NOMO-1 treated with DMSO at 0.1 percent for 48 hours (cell line): ENCODE measurements at regions not wholly inside any gene's neighbourhood (a gene's known extent, or its start where the extent isn't known, plus 50 kb on each side); places are given as distances from the start of the nearest gene placed in this dataset.
"Not testable (repeated sequence)": the region's sequence is repeated elsewhere in the genome, so short reads cannot be mapped to it uniquely, and the experiment has no call there.

Source experiments
- DNase-seq: peaks from one replicate; lab custom pipeline; 2025; ENCODE audit not compliant: unreplicated experiment; lab: John Stamatoyannopoulos, UW

DNA sequence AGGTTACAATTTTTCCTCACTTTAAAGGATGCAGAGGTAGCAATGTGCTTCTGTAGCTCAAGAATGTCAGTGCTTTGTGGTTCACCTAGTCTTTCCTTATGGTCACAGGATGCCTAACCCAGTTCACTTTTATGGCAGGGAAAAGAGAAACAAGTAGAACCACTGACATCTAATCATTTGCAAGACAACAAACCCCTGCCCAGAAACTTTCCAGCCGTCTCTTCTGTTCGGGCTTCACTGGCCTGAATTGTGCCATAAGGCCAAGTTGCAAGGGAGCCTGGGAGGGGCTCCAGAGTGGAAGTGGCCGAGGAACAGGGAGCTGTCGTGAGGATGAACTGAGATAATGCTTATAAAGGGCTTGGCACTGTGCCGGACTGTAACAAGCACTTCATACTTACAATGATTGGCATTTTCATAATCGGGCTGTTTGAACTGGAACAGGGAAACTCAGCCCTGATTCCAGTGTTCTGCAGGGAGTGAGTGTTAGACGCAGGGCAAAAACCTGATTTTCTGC is 212.6 kb downstream of the BCAS1 start:
- no peak for DNase-seq

GRCh38 chr20:53856300-53857295 is 213.8 kb downstream of the BCAS1 start:
- no peak for DNase-seq

DNA sequence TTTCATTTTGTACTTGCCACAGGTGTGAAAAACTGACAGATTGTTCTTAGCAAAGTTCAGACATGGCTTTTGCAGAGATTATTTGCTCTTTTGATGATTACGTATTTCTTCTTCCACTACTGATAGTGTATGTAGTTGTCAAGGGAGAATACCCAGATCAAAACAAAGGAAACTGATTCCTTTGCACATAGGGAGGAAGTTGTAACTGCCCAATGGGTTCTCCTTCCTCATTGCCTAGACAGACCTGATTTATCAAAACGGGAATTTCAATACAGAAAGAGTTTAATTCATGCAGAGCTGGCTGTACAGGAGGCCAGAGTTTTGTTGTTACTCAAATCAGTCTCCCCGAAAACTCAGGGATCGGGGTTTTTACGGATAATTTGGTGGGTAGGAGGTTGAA is 214.7 kb downstream of the BCAS1 start:
- DNase-seq = peak; percentile 11

- not testable (repeated sequence) for DNase-seq
Observed at GRCh38 chr20:53854609-53854926, 215.8 kb downstream of the BCAS1 start.

GRCh38 chr20:53853111-53853713 is 217.2 kb downstream of the BCAS1 start:
- DNase-seq = no peak

GRCh38 chr20:53852691-53853090 is 217.7 kb downstream of the BCAS1 start:
- no peak for DNase-seq

GRCh38 chr20:53852014-53852413 is 218.4 kb downstream of the BCAS1 start:
- DNase-seq = no peak

DNA sequence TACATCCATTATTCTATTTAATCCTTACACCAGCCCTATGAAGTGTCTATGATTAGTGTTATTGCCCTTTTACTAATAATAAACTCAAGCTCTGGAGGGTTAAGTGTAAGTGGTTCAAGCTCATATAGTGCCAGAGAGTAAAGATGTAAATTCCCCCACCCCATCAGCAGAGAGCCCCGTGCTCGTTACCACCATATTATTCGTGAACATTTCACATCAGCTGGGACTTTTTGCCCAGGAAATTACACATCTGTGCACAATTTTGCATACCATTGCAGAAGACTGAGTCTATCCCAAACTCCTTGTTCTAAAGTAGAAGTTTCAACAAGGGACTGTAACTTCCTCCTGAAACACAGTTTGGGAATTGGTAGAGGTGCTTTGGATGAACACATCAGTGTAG is 220.1 kb downstream of the BCAS1 start:
- no peak for DNase-seq

DNA sequence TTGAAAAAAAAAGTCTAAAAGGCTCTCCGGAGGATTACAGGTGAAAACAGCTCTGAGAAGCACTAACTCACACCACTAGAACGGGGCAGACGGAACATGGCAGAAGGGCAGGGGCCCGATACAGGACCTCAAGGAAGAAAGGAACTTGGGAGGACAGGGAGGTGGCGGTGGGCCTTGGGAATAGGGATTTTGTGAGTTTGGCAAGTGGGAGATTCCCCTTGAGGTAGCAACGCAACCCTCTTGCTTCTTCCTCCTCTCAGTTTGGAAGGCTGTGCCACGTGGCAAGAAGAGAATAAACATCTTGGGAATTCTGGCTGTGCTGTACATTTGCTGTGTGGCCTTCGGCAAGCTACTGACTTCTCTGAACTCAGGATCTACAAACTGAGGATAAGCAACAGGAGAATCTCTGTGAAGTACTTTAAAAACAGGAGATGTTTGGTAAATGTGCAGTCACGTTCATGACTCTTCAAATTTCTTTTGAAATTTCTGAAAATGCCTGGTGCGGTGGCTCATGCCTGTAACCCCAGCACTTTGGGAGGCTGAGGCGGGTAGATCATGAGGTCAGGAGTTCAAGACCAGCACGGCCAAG is 220.8 kb downstream of the BCAS1 start:
- no peak for DNase-seq

- DNase-seq = no peak
Observed at GRCh38 chr20:53848304-53848703, 222.1 kb downstream of the BCAS1 start.

DNA sequence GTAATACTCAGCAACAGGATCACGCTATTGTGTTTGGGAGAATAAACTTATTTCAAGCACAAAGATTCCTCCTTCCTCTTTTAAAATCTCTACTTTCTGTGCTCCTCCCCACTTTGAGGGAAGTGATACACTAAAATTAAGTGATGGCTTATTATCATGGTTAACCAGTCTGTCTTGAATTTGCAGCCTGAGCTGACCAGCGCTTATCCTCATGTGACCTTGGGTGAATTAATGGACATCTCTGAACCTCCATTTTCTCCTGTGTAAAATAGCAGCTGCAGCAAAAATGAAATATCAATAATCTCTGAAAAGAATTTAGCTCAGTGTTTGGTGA is 222.6 kb downstream of the BCAS1 start:
- DNase-seq = peak; percentile 89

DNA sequence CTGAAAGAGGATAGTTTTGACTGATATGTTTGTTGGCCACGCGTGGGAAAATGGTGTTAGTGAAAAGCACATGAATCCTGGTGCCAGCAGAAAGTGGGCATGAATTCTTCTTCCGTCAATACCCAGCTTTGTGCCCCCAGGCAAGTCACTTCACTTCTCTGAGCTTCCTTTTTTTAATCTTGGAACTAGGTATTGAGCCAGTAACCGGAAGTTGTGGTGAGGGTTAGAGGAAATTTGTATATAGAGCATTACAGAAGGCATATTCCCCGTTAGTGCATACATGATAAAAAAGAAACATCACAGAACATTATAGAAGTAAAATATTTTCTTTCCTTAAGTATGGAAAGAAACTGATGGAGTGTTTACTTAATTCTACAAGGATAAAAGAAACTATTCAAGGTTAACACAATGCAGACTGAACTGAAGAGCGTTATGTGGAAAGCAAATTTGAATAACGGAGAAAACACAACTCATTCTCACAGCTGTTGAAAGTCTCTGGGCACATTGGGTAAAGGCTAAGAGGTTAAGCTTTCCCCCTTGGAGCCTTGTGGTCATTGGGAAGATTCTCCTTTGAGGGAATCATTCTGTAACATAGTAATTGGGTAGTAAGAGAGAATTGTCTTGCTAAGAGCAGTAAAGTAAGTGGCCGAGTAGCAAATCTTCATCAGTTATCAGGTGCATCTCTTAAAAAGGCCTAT is 223.1 kb downstream of the BCAS1 start:
- peak; percentile 84 for DNase-seq

DNA sequence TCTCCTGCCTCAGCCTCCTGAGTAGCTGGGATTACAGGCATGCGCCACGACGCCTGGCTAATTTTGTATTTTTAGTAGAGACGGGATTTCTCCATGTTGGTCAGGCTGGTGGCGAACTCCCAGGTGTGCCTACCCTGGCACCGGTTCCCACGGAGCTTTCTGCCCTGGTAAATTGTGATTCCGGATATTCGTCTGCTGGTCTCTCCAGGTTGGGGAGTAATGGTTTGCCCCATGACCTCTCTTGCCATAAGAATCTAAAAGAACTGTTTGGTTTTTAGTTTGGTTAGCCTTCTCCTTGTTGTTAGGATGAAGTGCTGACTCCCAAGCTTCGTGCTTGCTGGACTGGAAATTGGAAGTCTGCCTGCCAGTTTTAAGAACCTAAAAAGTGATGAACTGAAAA is 223.8 kb downstream of the BCAS1 start:
- DNase-seq = no peak

GRCh38 chr20:53845980-53846379 is 224.4 kb downstream of the BCAS1 start:
- DNase-seq = no peak

- peak; percentile 28 for DNase-seq
Observed at GRCh38 chr20:53844259-53844658, 226.1 kb downstream of the BCAS1 start.

DNA sequence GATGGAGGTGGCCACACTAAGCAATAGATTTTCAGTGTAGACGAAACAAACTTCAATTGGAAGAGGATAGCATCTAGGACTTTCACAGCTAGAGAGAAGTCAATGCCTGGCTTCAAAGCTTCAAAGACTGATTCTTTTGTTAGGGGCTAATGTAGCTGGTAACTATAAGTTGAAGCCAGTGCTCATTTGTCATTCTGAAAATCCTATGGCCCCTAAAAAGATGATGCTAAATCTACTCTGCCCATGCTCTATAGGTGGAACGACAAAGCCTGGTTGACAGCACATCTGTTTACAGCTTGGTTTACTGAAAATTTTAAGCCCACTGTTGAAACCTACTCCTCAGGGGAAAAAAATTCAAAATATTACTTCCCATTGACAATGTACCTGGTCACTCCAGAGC is 226.7 kb downstream of the BCAS1 start:
- no peak for DNase-seq

DNA sequence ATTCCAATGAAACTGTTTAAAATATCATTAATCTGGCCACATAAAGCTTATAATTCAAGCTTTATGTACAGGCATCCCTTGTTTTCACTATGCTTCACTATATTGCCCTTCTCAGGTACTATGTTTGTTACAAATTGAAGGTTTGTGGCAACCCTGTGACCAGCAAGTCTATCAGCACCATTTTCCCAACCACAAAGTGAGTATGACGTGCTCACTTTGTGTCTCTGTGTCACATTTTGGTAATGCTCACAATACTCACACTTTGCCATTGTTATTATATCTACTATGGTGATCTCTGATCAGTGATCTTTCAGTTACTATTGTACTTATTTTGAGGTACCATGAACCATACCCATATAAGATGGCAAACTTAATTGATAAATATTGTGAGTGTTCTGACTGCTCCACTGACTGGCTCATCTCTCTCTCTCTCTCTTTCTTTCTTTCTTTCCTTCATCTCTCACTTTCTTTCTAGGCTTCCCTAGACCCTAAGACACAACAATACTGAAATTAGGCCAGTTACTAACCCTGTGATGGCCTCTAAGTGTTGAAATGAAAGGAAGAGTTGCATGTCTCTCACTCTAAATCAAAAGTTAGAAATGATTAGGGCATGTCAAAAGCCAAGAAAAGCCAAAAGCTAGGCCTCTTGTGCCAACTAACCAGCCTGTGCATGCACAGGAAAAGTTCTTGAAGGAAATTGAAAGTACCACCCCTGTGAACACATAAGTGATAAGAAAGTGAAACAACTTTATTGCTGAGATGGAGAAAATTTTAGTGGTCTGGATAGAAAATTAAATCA is 227.9 kb downstream of the BCAS1 start:
- DNase-seq = peak; percentile 26

DNA sequence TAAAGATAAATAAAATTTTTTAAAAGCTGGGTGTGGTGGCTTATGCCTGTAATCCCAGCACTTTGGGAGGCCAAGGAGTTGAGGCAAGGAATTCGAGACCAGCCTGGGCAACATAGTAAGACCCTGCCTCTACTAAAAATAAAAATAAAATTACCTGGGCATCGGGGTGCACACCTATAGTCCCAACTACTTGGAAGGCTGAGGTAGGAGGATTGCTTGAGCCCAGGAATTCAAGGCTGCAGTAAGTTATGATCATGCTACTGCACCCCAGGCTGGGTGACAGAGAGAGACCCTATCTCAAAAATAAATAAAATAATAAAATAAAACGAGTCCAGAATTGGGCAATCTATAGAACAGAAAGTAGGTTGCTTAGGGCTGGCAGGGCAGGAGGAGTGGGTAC is 228.7 kb downstream of the BCAS1 start:
- no peak for DNase-seq

GRCh38 chr20:53840532-53840931 is 229.9 kb downstream of the BCAS1 start:
- no peak for DNase-seq

- peak; percentile 86 for DNase-seq
Observed at GRCh38 chr20:53839423-53840176, 230.8 kb downstream of the BCAS1 start.
